NB4 (cell line): ENCODE measurements at regions not wholly inside any gene's neighbourhood (a gene's known extent, or its start where the extent isn't known, plus 50 kb on each side); places are given as distances from the start of the nearest gene placed in this dataset.

Experiments used
- CTCF ChIP-seq: IDR thresholded peaks from one replicate; pipeline ENCODE4 v1.5.1; 2012; ENCODE audit warnings: low read depth, low read length
- MAX ChIP-seq: IDR thresholded peaks from 2 replicates; pipeline ENCODE4 v1.6.1; 2011; ENCODE audit warnings: low read depth, low read length
- MYC ChIP-seq: IDR thresholded peaks from 2 replicates; pipeline ENCODE4 v1.6.1; 2011; ENCODE audit warnings: low read depth, low read length
- POLR2A ChIP-seq: IDR thresholded peaks from 2 replicates; pipeline ENCODE4 v1.6.1; 2011; ENCODE audit warnings: mild to moderate bottlenecking; ENCODE audit not compliant: insufficient read length; ENCODE audit errors: extremely low read depth

DNA sequence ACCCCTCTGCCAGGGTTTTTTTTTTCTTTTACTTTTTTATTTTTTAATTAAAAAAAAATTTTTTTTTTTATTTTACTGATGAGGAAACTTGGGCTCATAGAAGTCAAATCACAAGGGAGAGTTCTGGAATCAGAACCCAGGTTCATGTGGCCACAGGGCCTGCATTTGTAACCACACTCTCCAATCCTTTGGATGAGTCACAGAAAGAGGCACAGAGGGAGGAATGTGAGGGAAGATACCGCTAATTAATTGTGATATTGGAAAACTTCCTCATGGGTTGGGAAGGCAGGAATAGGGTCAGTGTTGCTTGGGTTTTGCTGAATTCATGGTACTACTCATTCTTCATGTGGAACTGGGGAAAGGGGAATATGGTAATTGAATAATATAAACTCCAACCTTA, 132.9 kb upstream of the SLC6A11 start:
- TF ChIP-seq CTCF = no peak
- no peak for TF ChIP-seq POLR2A
- TF ChIP-seq MAX = no peak
- no peak for TF ChIP-seq MYC
